22Rv1 (cell line): ENCODE measurements at regions not wholly inside any gene's neighbourhood (a gene's known extent, or its start where the extent isn't known, plus 50 kb on each side); places are given as distances from the start of the nearest gene placed in this dataset.

Experiments
- ZFX ChIP-seq: fragments of 450-650 bp; IDR thresholded peaks from 2 replicates; pipeline ENCODE4 v1.6.1; 2017; ENCODE audit warnings: antibody characterized with exemption, borderline replicate concordance
- TF ChIP-seq, protein P1 (sequence below): fragments of 450-650 bp; IDR thresholded peaks from 2 replicates; pipeline ENCODE4 v1.5.1; 2017; ENCODE audit warnings: mild to moderate bottlenecking

- TF ChIP-seq, protein P1, sequence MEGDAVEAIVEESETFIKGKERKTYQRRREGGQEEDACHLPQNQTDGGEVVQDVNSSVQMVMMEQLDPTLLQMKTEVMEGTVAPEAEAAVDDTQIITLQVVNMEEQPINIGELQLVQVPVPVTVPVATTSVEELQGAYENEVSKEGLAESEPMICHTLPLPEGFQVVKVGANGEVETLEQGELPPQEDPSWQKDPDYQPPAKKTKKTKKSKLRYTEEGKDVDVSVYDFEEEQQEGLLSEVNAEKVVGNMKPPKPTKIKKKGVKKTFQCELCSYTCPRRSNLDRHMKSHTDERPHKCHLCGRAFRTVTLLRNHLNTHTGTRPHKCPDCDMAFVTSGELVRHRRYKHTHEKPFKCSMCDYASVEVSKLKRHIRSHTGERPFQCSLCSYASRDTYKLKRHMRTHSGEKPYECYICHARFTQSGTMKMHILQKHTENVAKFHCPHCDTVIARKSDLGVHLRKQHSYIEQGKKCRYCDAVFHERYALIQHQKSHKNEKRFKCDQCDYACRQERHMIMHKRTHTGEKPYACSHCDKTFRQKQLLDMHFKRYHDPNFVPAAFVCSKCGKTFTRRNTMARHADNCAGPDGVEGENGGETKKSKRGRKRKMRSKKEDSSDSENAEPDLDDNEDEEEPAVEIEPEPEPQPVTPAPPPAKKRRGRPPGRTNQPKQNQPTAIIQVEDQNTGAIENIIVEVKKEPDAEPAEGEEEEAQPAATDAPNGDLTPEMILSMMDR, result no peak
- no peak for TF ChIP-seq ZFX
These were observed 1240.5 kb downstream of the UQCRFS1 start for GRCh38 chr19:27972291-27973040.
